Fibroblast of peridontal ligament (primary cell): ENCODE measurements at regions not wholly inside any gene's neighbourhood (a gene's known extent, or its start where the extent isn't known, plus 50 kb on each side); places are given as distances from the start of the nearest gene placed in this dataset.
A peak's percentile ranks its signal among the peaks of the same experiment; 100 is the strongest.

Experiments used
- DNase-seq: peaks from one replicate; pipeline ENCODE4 v3.0.0-alpha.2; 2010; ENCODE audit errors: extremely low read depth

- DNase-seq = no peak
Measured at GRCh38 chr12:90260136-90260535, 551.5 kb upstream of the ATP2B1 start.

GRCh38 chr12:90257927-90258624 is 549.4 kb upstream of the ATP2B1 start:
- DNase-seq = no peak

GRCh38 chr12:90254796-90255195 is 546.2 kb upstream of the ATP2B1 start:
- no peak for DNase-seq

GRCh38 chr12:90253674-90254181 is 545.1 kb upstream of the ATP2B1 start:
- DNase-seq = peak; percentile 17

- DNase-seq = no peak
Measured at GRCh38 chr12:90253136-90253535, 544.5 kb upstream of the ATP2B1 start.

GRCh38 chr12:90250766-90251165 is 542.1 kb upstream of the ATP2B1 start:
- DNase-seq = peak; percentile 78

GRCh38 chr12:90250042-90250441 is 541.4 kb upstream of the ATP2B1 start:
- DNase-seq = no peak

- no peak for DNase-seq
Measured at GRCh38 chr12:90246688-90247087, 538.0 kb upstream of the ATP2B1 start.

GRCh38 chr12:90245391-90245790 is 536.8 kb upstream of the ATP2B1 start:
- peak; percentile 15 for DNase-seq

GRCh38 chr12:90244232-90244631 is 535.6 kb upstream of the ATP2B1 start:
- no peak for DNase-seq

GRCh38 chr12:90243211-90243610 is 534.6 kb upstream of the ATP2B1 start:
- no peak for DNase-seq

- no peak for DNase-seq
Measured at GRCh38 chr12:90239732-90240260, 531.2 kb upstream of the ATP2B1 start.

GRCh38 chr12:90238663-90239271 is 530.1 kb upstream of the ATP2B1 start:
- DNase-seq = no peak

- no peak for DNase-seq
Measured at GRCh38 chr12:90237841-90238240, 529.2 kb upstream of the ATP2B1 start.

GRCh38 chr12:90235642-90236041 is 527.0 kb upstream of the ATP2B1 start:
- DNase-seq = peak; percentile 18

- peak; percentile 35 for DNase-seq
Measured at GRCh38 chr12:90234472-90234871, 525.8 kb upstream of the ATP2B1 start.

- DNase-seq = peak; percentile 44
Measured at GRCh38 chr12:90233168-90234100, 524.8 kb upstream of the ATP2B1 start.

GRCh38 chr12:90229407-90230170 is 521.0 kb upstream of the ATP2B1 start:
- no peak for DNase-seq

GRCh38 chr12:90226211-90226610 is 517.6 kb upstream of the ATP2B1 start:
- no peak for DNase-seq

- no peak for DNase-seq
Measured at GRCh38 chr12:90216815-90217214, 508.2 kb upstream of the ATP2B1 start.

GRCh38 chr12:90216020-90216552 is 507.4 kb upstream of the ATP2B1 start:
- no peak for DNase-seq
